Esophagus squamous epithelium (tissue), 5 donors: ENCODE measurements at regions not wholly inside any gene's neighbourhood (a gene's known extent, or its start where the extent isn't known, plus 50 kb on each side); places are given as distances from the start of the nearest gene placed in this dataset.

Experiments
- DNase-seq: peaks from one replicate; lab custom pipeline; 2025; lab: John Stamatoyannopoulos, UW
- H3K27ac ChIP-seq, 4 donors: fragments of 200-600 bp; sonication (generic); one replicate each; pipeline ENCODE4 v1.5.1; 2016 to 2019; ENCODE audit warnings: mild to moderate bottlenecking in 1 of 4
- H3K27me3 ChIP-seq, 4 donors: fragments of 200-600 bp; sonication (generic); 1 replicate in 3 of 4; 2 replicates in 1 of 4; pipeline versions ENCODE4 v1.5.1 to v1.6.0; 2017 to 2021; ENCODE audit warnings: antibody characterized with exemption in 1 of 4
- H3K36me3 ChIP-seq, 3 donors: fragments of 200-600 bp; sonication (generic); one replicate each; pipeline ENCODE4 v1.5.1; 2016 to 2019
- H3K4me1 ChIP-seq, 3 donors: fragments of 200-600 bp; sonication (generic); one replicate each; pipeline ENCODE4 v1.5.1; 2017 to 2019
- H3K4me3 ChIP-seq, 4 donors: fragments of 200-600 bp; sonication (generic); 1 replicate in 3 of 4; 2 replicates in 1 of 4; pipeline ENCODE4 v1.5.1; 2016 to 2019; ENCODE audit warnings: mild to moderate bottlenecking in 2 of 4, moderate library complexity in 1 of 4
- H3K9me3 ChIP-seq, 3 donors: fragments of 200-600 bp; sonication (generic); one replicate each; pipeline ENCODE4 v1.5.1; 2016 to 2019
- CTCF ChIP-seq, 6 experiments: fragments of 450-650 bp in 4 of 6; fragments of 200-600 bp in 2 of 6; sonication (generic) in 2 of 6; IDR thresholded peaks; one replicate each; pipeline ENCODE4 v1.5.1; 2016 to 2019; ENCODE audit warnings: antibody characterized with exemption in 6 of 6, mild to moderate bottlenecking in 4 of 6, moderate library complexity in 4 of 6
- POLR2A ChIP-seq, 4 donors: fragments of 450-650 bp; IDR thresholded peaks; one replicate each; pipeline ENCODE4 v1.6.1; 2017; ENCODE audit warnings: antibody characterized with exemption in 4 of 4, mild to moderate bottlenecking in 4 of 4, moderate library complexity in 3 of 4
- WGBS, 2 donors: methylation state at CpG; one replicate each; pipeline ENCODE4 v1.1.5; 2018; 5-methylcytosine and 5-hydroxymethylcytosine counted together
- intact Hi-C: fragments of 100-400 bp; cut with DNase I; formaldehyde crosslinking; loops from one replicate; pipeline ENCODE4 v1.15.0; 2022
- donor health status: DM: yes; HTN: yes; CAD: no.

GRCh38 chr13:99103536-99103935, 97.1 kb upstream of the UBAC2 start:
- H3K27ac ChIP-seq = no peak overlapping the region
- H3K9me3 ChIP-seq = no peaks in the 10 kb centered on the region
- H3K4me1 ChIP-seq = no peaks in the 10 kb centered on the region
- no peak for DNase-seq
- no peaks in the 10 kb centered on the region for H3K36me3 ChIP-seq
- no peak overlapping the region for H3K4me3 ChIP-seq
- TF ChIP-seq POLR2A (IDR thresholded peaks at IDR 0.05) = no peak
- TF ChIP-seq CTCF (IDR thresholded peaks at IDR 0.05) = no peak
- H3K27me3 ChIP-seq = peaks cover 0 to 6% (median 0%) of the 10 kb centered on the region in 4 donors
- WGBS, 2 donors = 57 to 65% methylated on average over 7 of the region's 7 CpGs
- intact Hi-C loops = no loop called here

- DNase-seq = no peak
- H3K27me3 ChIP-seq = peaks cover 0 to 6% (median 0%) of the 10 kb centered on the region in 4 donors
- no peak overlapping the region for H3K4me3 ChIP-seq
- TF ChIP-seq POLR2A (IDR thresholded peaks at IDR 0.05) (no peak), CTCF (IDR thresholded peaks at IDR 0.05) (no peak)
- no peaks in the 10 kb centered on the region for H3K4me1 ChIP-seq
- no peaks in the 10 kb centered on the region for H3K36me3 ChIP-seq
- 83 to 90% methylated on average over 9 of the region's 9 CpGs for WGBS, 2 donors
- H3K27ac ChIP-seq = no peak overlapping the region
- intact Hi-C loops = no loop called here
- H3K9me3 ChIP-seq = no peaks in the 10 kb centered on the region
Observed at GRCh38 chr13:99104396-99104795, 96.3 kb upstream of the UBAC2 start.

- H3K4me1 ChIP-seq = no peaks in the 10 kb centered on the region
- H3K4me3 ChIP-seq = no peak overlapping the region
- H3K27ac ChIP-seq = no peak overlapping the region
- H3K9me3 ChIP-seq = no peaks in the 10 kb centered on the region
- WGBS, 2 donors = 79 to 81% methylated on average over 3 of the region's 3 CpGs
- no peak for DNase-seq
- H3K27me3 ChIP-seq = peaks cover 0 to 6% (median 0%) of the 10 kb centered on the region in 4 donors
- H3K36me3 ChIP-seq = no peaks in the 10 kb centered on the region
- intact Hi-C loops = no loop called here
- TF ChIP-seq CTCF (IDR thresholded peaks at IDR 0.05) (no peak), POLR2A (IDR thresholded peaks at IDR 0.05) (no peak)
Observed at GRCh38 chr13:99105160-99105559, 95.5 kb upstream of the UBAC2 start.

- Histone ChIP-seq H3K4me3 (no peak overlapping the region), H3K27ac (no peak overlapping the region), H3K9me3 (no peaks in the 10 kb centered on the region), H3K4me1 (no peaks in the 10 kb centered on the region), H3K27me3 (no peaks in the 10 kb centered on the region), H3K36me3 (no peaks in the 10 kb centered on the region)
- DNase-seq = no peak
- TF ChIP-seq CTCF (IDR thresholded peaks at IDR 0.05) (no peak), POLR2A (IDR thresholded peaks at IDR 0.05) (no peak)
- WGBS, 2 donors = 69 to 88% methylated on average over 2 to 5 of the region's 5 CpGs
- intact Hi-C loops = no loop called here
Observed at GRCh38 chr13:99113351-99113750, 87.3 kb upstream of the UBAC2 start.

- no peak for DNase-seq
- H3K4me3 ChIP-seq = no peak overlapping the region
- H3K9me3 ChIP-seq = no peaks in the 10 kb centered on the region
- H3K27ac ChIP-seq = no peak overlapping the region
- H3K36me3 ChIP-seq = no peaks in the 10 kb centered on the region
- H3K4me1 ChIP-seq = peaks cover 0 to 9% (median 0%) of the 10 kb centered on the region in 3 donors
- intact Hi-C loops = no loop called here
- peaks cover 0 to 4% (median 0%) of the 10 kb centered on the region in 4 donors for H3K27me3 ChIP-seq
- 77 to 93% methylated on average over 5 to 8 of the region's 8 CpGs for WGBS, 2 donors
- TF ChIP-seq POLR2A (IDR thresholded peaks at IDR 0.05) (no peak), CTCF (IDR thresholded peaks at IDR 0.05) (no peak)
Observed at GRCh38 chr13:99118179-99118578, 82.5 kb upstream of the UBAC2 start.
